Suprapubic skin (tissue), 4 donors: ENCODE measurements at regions not wholly inside any gene's neighbourhood (a gene's known extent, or its start where the extent isn't known, plus 50 kb on each side); places are given as distances from the start of the nearest gene placed in this dataset.
"Not testable (repeated sequence)": the region's sequence is repeated elsewhere in the genome, so short reads cannot be mapped to it uniquely, and the experiment has no call there.

Experiments used
- DNase-seq, 2 donors: peaks; one replicate each; pipeline ENCODE4 v3.0.0-alpha.2; 2019; ENCODE audit warnings: low spot score in 2 of 2
- H3K27ac ChIP-seq: fragments of 200-600 bp; sonication (generic); one replicate; pipeline ENCODE4 v1.5.1; 2019
- H3K27me3 ChIP-seq: fragments of 200-600 bp; sonication (generic); one replicate; pipeline ENCODE4 v1.5.1; 2019
- H3K36me3 ChIP-seq: fragments of 200-600 bp; sonication (generic); one replicate; pipeline ENCODE4 v1.5.1; 2019
- H3K4me1 ChIP-seq: fragments of 200-600 bp; sonication (generic); one replicate; pipeline ENCODE4 v1.5.1; 2019
- H3K4me3 ChIP-seq: fragments of 200-600 bp; sonication (generic); one replicate; pipeline ENCODE4 v1.5.1; 2019; ENCODE audit warnings: mild to moderate bottlenecking
- H3K9me3 ChIP-seq: fragments of 200-600 bp; sonication (generic); one replicate; pipeline ENCODE4 v1.5.1; 2019
- EP300 ChIP-seq: sonication (generic); formaldehyde crosslinking; IDR thresholded peaks from one replicate; pipeline ENCODE4 v1.6.1; 2017; ENCODE audit warnings: antibody characterized with exemption
- POLR2A ChIP-seq, 2 donors: fragments of 450-650 bp; IDR thresholded peaks; one replicate each; pipeline ENCODE4 v1.6.1; 2017; ENCODE audit warnings: antibody characterized with exemption in 2 of 2, mild to moderate bottlenecking in 2 of 2, moderate library complexity in 2 of 2
- POLR2AphosphoS5 ChIP-seq, 3 donors: sonication (generic); formaldehyde crosslinking; IDR thresholded peaks; one replicate each; pipeline ENCODE4 v1.6.1; 2017; ENCODE audit warnings: antibody characterized with exemption in 3 of 3
- WGBS: methylation state at CpG from one replicate; pipeline ENCODE4 v1.1.5; 2018; 5-methylcytosine and 5-hydroxymethylcytosine counted together
- TF ChIP-seq, protein P1 (sequence below), 2 donors: fragments of 200-600 bp in 1 of 2; fragments of 450-650 bp in 1 of 2; sonication (generic) in 1 of 2; IDR thresholded peaks; one replicate each; pipeline ENCODE4 v1.5.1; 2016 to 2019; ENCODE audit warnings: antibody characterized with exemption in 2 of 2, mild to moderate bottlenecking in 1 of 2, moderate library complexity in 1 of 2

DNA sequence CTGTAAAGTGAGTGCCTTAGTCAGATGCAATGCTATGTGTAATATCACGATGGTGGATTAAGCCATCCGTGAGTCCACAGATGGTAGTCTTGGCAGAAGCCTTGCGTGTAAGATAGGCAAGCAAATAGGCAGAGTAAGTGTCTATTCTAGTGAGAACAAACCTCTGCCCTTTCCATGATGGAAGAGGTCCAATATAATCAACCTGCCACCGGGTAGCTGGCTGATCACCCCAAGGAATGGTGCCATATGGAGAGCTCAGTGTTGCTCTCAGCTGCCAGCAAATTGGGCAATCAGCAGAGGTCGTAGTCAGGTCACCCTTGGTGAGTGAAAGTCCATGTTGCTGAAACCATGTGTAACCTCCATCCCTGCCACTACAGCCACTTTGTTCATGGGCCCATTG, 371.2 kb upstream of the LRFN5 start:
- no peak overlapping the region for H3K27ac ChIP-seq
- no peaks in the 10 kb centered on the region for H3K27me3 ChIP-seq
- H3K36me3 ChIP-seq: no peaks in the 10 kb centered on the region
- H3K9me3 ChIP-seq: no peaks in the 10 kb centered on the region
- no peak overlapping the region for H3K4me3 ChIP-seq
- TF ChIP-seq POLR2A (IDR thresholded peaks at IDR 0.05) (no peak), EP300 (no peak), POLR2AphosphoS5 (IDR thresholded peaks at IDR 0.05) (no peak)
- TF ChIP-seq, protein P1, sequence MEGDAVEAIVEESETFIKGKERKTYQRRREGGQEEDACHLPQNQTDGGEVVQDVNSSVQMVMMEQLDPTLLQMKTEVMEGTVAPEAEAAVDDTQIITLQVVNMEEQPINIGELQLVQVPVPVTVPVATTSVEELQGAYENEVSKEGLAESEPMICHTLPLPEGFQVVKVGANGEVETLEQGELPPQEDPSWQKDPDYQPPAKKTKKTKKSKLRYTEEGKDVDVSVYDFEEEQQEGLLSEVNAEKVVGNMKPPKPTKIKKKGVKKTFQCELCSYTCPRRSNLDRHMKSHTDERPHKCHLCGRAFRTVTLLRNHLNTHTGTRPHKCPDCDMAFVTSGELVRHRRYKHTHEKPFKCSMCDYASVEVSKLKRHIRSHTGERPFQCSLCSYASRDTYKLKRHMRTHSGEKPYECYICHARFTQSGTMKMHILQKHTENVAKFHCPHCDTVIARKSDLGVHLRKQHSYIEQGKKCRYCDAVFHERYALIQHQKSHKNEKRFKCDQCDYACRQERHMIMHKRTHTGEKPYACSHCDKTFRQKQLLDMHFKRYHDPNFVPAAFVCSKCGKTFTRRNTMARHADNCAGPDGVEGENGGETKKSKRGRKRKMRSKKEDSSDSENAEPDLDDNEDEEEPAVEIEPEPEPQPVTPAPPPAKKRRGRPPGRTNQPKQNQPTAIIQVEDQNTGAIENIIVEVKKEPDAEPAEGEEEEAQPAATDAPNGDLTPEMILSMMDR (IDR thresholded peaks at IDR 0.05): no peak
- DNase-seq: no peak
- no peaks in the 10 kb centered on the region for H3K4me1 ChIP-seq
- 76% methylated on average over 5 of the region's 5 CpGs for whole genome bisulfite sequencing

DNA sequence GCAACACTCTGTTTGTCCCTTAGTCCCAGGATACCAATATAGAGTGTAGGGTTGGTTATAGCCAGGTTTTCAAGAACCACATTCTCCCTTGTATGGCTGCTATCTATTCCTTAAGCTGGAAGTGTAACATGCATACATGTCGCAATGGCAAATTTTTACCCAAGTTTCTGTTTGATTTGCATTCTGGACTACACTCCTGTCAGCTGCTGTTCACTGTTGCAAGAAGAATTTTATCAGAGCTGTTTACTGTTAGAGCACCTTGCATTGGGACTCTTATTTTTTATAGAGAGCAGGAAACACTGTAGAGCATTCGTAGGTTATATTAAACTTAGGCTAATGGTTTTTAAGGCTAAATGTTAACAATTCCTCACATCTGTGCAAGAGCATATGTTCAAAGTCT, 376.0 kb upstream of the LRFN5 start:
- Histone ChIP-seq H3K4me1 (no peaks in the 10 kb centered on the region), H3K27me3 (no peaks in the 10 kb centered on the region), H3K4me3 (no peak overlapping the region), H3K36me3 (no peaks in the 10 kb centered on the region), H3K27ac (no peak overlapping the region), H3K9me3 (no peaks in the 10 kb centered on the region)
- no peak for DNase-seq
- no peak for TF ChIP-seq POLR2AphosphoS5 (IDR thresholded peaks at IDR 0.05)
- TF ChIP-seq, protein P1 (IDR thresholded peaks at IDR 0.05): no peak
- TF ChIP-seq EP300: no peak
- no peak for TF ChIP-seq POLR2A (IDR thresholded peaks at IDR 0.05)
- 90% methylated on average over 2 of the region's 2 CpGs for WGBS

DNA sequence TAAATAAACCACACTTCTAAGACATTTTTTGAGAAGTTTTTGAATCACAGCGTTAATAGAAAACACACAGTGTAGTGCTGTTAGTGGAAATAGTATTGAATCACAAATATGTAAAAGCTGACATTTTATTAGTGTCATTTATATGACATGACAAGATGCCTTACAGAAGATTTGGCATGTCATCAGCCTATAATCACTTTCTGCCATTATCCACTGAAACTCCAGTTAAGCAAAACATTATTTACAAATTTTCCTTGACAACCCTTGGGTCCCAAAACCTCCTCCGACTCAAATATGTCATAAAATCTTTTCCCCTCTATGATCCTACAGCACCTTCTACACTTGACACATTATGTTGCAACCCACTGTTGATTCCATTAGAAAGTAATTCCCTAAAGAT, 376.9 kb upstream of the LRFN5 start:
- Histone ChIP-seq H3K27me3 (no peaks in the 10 kb centered on the region), H3K4me3 (no peak overlapping the region), H3K27ac (no peak overlapping the region), H3K9me3 (no peaks in the 10 kb centered on the region), H3K4me1 (no peaks in the 10 kb centered on the region), H3K36me3 (no peaks in the 10 kb centered on the region)
- no peak for TF ChIP-seq POLR2A (IDR thresholded peaks at IDR 0.05)
- TF ChIP-seq, protein P1 (IDR thresholded peaks at IDR 0.05): no peak
- no peak for TF ChIP-seq EP300
- DNase-seq: no peak
- WGBS: 76% methylated on average over 2 of the region's 2 CpGs

DNA sequence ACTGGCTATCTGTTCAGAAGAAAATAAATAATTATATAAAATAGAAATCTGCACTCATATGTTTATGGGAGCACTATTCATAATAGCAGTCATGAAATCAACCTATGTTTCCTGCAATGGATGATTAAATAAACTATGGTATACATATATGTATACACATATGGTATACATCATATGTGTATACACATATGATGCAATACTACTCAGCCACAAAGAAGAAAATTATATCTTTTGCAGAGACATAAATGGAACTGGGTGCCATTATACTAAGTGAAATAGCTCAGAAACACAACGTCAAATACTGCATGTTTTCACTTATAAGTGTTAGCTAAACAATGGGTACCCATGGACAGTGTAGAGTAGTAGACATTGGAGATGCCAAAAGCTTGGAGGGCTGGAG, 381.2 kb upstream of the LRFN5 start:
- Histone ChIP-seq H3K27ac (no peak overlapping the region), H3K27me3 (no peaks in the 10 kb centered on the region), H3K4me3 (no peak overlapping the region), H3K4me1 (no peaks in the 10 kb centered on the region), H3K9me3 (no peaks in the 10 kb centered on the region), H3K36me3 (no peaks in the 10 kb centered on the region)
- WGBS: 76% methylated on average over 1 of the region's 1 CpG
- TF ChIP-seq EP300: no peak
- no peak for TF ChIP-seq POLR2AphosphoS5 (IDR thresholded peaks at IDR 0.05)
- TF ChIP-seq, protein P1 (IDR thresholded peaks at IDR 0.05): no peak
- no peak for TF ChIP-seq POLR2A (IDR thresholded peaks at IDR 0.05)
- DNase-seq: no peak

DNA sequence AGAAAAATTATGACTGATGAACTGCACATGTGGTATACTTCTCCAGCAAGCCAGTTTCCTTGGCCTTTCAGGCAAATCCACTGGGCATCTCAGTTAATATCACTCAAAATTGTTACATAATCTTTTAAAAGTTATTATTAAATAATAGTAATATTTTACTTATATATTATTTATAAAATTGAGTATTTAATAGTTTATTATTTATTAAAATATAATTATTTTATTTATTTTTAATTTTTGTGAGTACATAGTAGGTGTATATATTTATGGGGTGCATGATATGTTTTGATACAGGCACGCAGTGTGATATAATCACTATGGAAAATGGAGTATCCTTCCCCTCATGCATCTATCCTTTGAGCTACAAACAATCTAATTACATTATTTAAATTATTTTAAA, 384.1 kb upstream of the LRFN5 start:
- TF ChIP-seq EP300: no peak
- TF ChIP-seq, protein P1 (IDR thresholded peaks at IDR 0.05): no peak
- no peak for TF ChIP-seq POLR2A (IDR thresholded peaks at IDR 0.05)
- no peak for TF ChIP-seq POLR2AphosphoS5 (IDR thresholded peaks at IDR 0.05)
- DNase-seq: no peak
- WGBS: 94% methylated on average over 1 of the region's 1 CpG

DNA sequence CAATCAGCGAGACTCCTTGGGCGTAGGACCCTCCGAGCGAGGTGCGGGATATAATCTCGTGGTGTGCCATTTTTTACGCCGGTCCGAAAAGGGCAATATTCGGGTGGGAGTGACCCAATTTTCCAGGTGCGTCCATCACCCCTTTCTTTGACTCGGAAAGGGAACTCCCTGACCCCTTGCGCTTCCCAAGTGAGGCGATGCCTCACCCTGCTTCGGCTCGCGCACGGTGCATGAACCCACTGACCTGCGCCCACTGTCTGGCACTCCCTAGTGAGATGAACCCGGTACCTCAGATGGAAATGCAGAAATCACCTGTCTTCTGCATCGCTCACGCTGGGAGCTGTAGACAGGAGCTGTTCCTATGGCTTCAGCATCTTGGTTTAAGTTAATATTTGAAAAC, 391.7 kb upstream of the LRFN5 start:
- not testable (repeated sequence) for H3K27me3 ChIP-seq, DNase-seq, H3K27ac ChIP-seq, H3K9me3 ChIP-seq, H3K36me3 ChIP-seq, H3K4me1 ChIP-seq, H3K4me3 ChIP-seq
- 92% methylated on average over 22 of the region's 22 CpGs for WGBS

More for the DNA sequence above, 384.1 kb upstream of the LRFN5 start:
- Histone ChIP-seq H3K27ac (no peak overlapping the region), H3K36me3 (no peaks in the 10 kb centered on the region), H3K27me3 (no peaks in the 10 kb centered on the region), H3K4me1 (no peaks in the 10 kb centered on the region), H3K4me3 (no peak overlapping the region), H3K9me3 (no peaks in the 10 kb centered on the region)
